KOPT-K1 (cell line): ENCODE measurements at regions not wholly inside any gene's neighbourhood (a gene's known extent, or its start where the extent isn't known, plus 50 kb on each side); places are given as distances from the start of the nearest gene placed in this dataset.

Source experiments
- H3K27ac ChIP-seq: fragments of 200-600 bp; sonication (generic); 2 replicates; pipeline ENCODE4 v1.5.1; 2016; ENCODE audit warnings: antibody characterized with exemption, mild to moderate bottlenecking, low read depth, low read length; ENCODE audit not compliant: poor library complexity, severe bottlenecking
- H3K36me3 ChIP-seq: fragments of 200-600 bp; sonication (generic); 2 replicates; pipeline ENCODE4 v1.5.1; 2017; ENCODE audit warnings: antibody characterized with exemption, mild to moderate bottlenecking, low read length, moderate library complexity; ENCODE audit not compliant: insufficient read depth
- H3K9me3 ChIP-seq: fragments of 200-600 bp; sonication (generic); 2 replicates; pipeline ENCODE4 v1.5.1; 2017; ENCODE audit warnings: antibody characterized with exemption, low read length, mild to moderate bottlenecking; ENCODE audit not compliant: insufficient read depth, poor library complexity, severe bottlenecking

- Histone ChIP-seq H3K36me3 (no peaks in the 10 kb centered on the region), H3K9me3 (no peaks in the 10 kb centered on the region), H3K27ac (no peak overlapping the region)
Observed at GRCh38 chr9:73583576-73583975, 431.9 kb downstream of the ANXA1 start.

DNA sequence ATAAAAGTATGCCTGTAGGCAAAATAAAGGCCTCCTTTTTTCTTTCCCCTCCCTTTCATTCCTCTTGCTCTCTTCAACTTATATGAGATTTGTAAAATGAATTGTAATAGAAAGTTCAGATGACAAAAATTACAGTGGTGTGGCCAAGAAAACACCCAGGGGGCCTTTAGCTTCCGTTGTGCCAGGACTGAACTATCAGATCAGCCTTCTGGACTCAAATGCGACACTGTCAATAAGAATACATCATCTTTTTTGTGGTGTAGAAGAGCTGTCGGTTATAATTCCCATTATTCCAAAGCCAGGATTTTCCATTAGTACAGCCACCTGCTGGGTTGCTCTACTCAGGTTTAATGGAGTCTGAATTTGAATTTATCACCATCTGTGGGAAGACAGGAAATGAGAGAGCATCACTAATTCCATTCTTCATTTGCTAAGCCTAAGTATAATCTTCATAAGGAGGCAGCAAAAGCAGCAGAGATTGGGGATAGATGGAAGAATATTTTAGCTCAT lies 443.4 kb downstream of the ANXA1 start:
- Histone ChIP-seq H3K9me3 (no peaks in the 10 kb centered on the region), H3K36me3 (no peaks in the 10 kb centered on the region), H3K27ac (no peak overlapping the region)

- Histone ChIP-seq H3K27ac (no peak overlapping the region), H3K36me3 (no peaks in the 10 kb centered on the region), H3K9me3 (no peaks in the 10 kb centered on the region)
Observed at GRCh38 chr9:73596321-73596720, 444.7 kb downstream of the ANXA1 start.

- no peaks in the 10 kb centered on the region for H3K36me3 ChIP-seq
- no peak overlapping the region for H3K27ac ChIP-seq
- no peaks in the 10 kb centered on the region for H3K9me3 ChIP-seq
Observed at GRCh38 chr9:73597039-73597438, 445.4 kb downstream of the ANXA1 start.

GRCh38 chr9:73597771-73598170 lies 446.1 kb downstream of the ANXA1 start:
- no peaks in the 10 kb centered on the region for H3K9me3 ChIP-seq

GRCh38 chr9:73609381-73609780 lies 457.7 kb downstream of the ANXA1 start:
- H3K27ac ChIP-seq = no peak overlapping the region
- H3K9me3 ChIP-seq = no peaks in the 10 kb centered on the region
- no peaks in the 10 kb centered on the region for H3K36me3 ChIP-seq

More at GRCh38 chr9:73597771-73598170, 446.1 kb downstream of the ANXA1 start:
- Histone ChIP-seq H3K27ac (no peak overlapping the region), H3K36me3 (no peaks in the 10 kb centered on the region)

- H3K36me3 ChIP-seq = no peaks in the 10 kb centered on the region
- no peaks in the 10 kb centered on the region for H3K9me3 ChIP-seq
- H3K27ac ChIP-seq = no peak overlapping the region
Observed at GRCh38 chr9:73611032-73611431, 459.4 kb downstream of the ANXA1 start.

- Histone ChIP-seq H3K27ac (no peak overlapping the region), H3K36me3 (no peaks in the 10 kb centered on the region), H3K9me3 (no peaks in the 10 kb centered on the region)
Observed at GRCh38 chr9:73613092-73613701, 461.5 kb downstream of the ANXA1 start.

- Histone ChIP-seq H3K36me3 (no peaks in the 10 kb centered on the region), H3K9me3 (no peaks in the 10 kb centered on the region), H3K27ac (no peak overlapping the region)
Observed at GRCh38 chr9:73615557-73615956, 463.9 kb downstream of the ANXA1 start.

DNA sequence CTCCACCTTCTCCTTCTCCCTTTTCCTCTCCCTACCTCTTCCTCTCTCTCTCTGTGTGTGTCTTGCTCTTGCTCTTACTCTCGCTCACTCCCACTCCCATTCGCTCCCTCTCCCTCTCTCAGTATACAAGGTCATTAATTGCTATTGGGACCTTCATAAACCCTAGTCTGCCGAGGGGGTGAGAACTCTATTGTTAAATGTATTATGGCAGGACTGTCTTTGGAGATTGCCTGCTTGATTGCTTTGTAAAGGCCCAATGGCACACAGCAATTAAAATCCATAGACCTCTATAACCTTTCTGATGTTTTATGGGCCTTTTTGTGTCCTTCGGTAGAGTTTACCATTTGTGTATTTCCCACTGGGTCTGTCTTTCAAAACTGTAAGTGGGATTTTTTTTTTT lies 465.9 kb downstream of the ANXA1 start:
- Histone ChIP-seq H3K27ac (no peak overlapping the region), H3K9me3 (no peaks in the 10 kb centered on the region), H3K36me3 (no peaks in the 10 kb centered on the region)

DNA sequence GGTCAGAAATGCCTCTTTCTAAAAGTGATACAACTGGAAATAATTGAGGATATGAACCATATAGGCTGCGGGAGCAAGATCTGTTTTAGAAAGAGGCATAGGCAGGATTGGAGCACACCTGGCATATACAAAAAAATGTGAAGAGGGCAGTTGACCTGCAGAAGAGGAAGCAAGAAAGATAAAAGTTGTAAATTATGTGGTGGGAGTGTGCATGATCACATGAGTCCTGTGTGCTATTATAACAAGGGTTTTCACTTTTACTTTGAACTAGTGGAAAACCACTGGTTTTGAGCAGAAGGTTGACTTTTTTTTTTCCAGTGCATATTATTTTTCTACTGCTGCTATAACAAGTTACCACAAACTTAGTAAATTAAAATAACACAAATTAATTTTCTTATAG lies 489.3 kb downstream of the ANXA1 start:
- Histone ChIP-seq H3K9me3 (no peaks in the 10 kb centered on the region), H3K27ac (no peak overlapping the region), H3K36me3 (no peaks in the 10 kb centered on the region)

- H3K9me3 ChIP-seq = no peaks in the 10 kb centered on the region
- no peaks in the 10 kb centered on the region for H3K36me3 ChIP-seq
- no peak overlapping the region for H3K27ac ChIP-seq
Observed at GRCh38 chr9:73643379-73644013, 491.8 kb downstream of the ANXA1 start.

DNA sequence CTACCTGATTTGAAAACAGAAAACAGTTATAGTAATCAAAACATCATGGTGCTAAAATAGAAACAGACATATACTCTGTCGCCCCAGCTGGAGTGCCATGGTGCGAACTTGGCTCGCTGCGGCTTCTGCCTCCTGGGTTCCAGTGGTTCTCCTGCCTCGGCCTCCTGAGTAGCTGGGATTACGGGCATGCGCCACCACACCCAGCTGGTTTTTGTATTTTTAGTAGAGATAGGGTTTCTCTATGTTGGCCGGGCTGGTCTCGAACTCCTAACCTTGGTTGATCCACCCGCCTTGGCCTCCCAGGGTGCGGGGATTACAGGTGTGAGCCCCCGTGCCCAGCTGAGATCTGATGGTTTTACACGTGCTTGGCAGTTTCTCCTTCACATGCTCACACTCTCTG lies 495.9 kb downstream of the ANXA1 start:
- Histone ChIP-seq H3K36me3 (no peaks in the 10 kb centered on the region), H3K27ac (no peak overlapping the region), H3K9me3 (no peaks in the 10 kb centered on the region)

DNA sequence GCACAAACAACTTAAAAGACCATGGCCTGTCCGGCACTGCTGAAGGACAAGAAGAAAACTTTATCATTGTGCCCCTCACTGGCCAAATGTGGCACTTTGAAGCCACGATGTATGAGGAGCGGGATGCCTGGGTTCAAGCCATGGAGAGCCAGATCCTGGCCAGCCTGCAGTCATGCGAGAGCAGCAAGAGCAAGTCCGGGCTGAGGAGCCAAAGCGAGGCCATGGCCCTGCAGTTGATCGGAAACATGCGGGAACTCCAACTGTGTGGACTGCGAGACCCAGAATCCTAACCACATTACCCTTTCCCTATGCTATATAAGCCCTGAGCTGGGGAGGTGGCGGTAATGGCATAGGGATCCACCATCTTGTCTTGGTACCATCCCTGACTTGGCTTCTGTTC lies 497.9 kb downstream of the ANXA1 start:
- no peaks in the 10 kb centered on the region for H3K9me3 ChIP-seq
- H3K36me3 ChIP-seq = no peaks in the 10 kb centered on the region
- H3K27ac ChIP-seq = no peak overlapping the region

DNA sequence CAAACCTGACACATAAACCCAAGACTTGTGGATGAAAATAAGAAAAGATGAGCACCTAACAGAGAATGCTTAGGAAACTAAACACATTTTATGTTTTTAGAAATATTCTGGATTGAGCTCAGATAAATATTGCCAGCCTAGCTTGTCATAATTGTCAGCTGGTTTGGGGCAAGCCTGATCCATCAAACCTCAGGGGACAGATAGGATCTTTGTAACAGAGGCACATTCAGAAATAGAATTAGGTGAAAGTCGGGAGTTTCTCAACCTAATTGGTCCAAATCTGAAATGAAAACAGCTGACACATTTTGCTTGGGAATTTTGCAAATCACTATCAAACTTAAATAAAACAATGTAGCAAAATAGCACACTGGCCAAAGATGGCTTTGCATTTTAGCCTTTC lies 503.7 kb downstream of the ANXA1 start:
- Histone ChIP-seq H3K36me3 (no peaks in the 10 kb centered on the region), H3K9me3 (no peaks in the 10 kb centered on the region), H3K27ac (no peak overlapping the region)

- Histone ChIP-seq H3K27ac (no peak overlapping the region), H3K36me3 (no peaks in the 10 kb centered on the region), H3K9me3 (no peaks in the 10 kb centered on the region)
Observed at GRCh38 chr9:73655831-73656230, 504.2 kb downstream of the ANXA1 start.
